WTC11 (cell line): ENCODE measurements at regions not wholly inside any gene's neighbourhood (a gene's known extent, or its start where the extent isn't known, plus 50 kb on each side); places are given as distances from the start of the nearest gene placed in this dataset.

Experiments used
- ATAC-seq: fragments of 200-7000 bp; cut with Tn5 transposase; 2 replicates; pipeline ENCODE4 v1.10.0; 2021; ENCODE audit warnings: mild to moderate bottlenecking, moderate library complexity
- CTCF ChIA-PET: fragments of 300-600 bp; sonication (Branson Sonifier 250); formaldehyde crosslinking; loops from one replicate; lab custom pipeline; 2021; ENCODE audit warnings: antibody characterized with exemption; lab: Charles Lee
- POLR2A ChIA-PET: fragments of 350-600 bp; sonication (Branson Sonifier 250); formaldehyde crosslinking; loops from one replicate; lab custom pipeline; 2021; ENCODE audit warnings: antibody characterized with exemption; lab: Charles Lee
- DNase-seq: peaks from one replicate; pipeline ENCODE4 v3.0.0; 2021; ENCODE audit warnings: low spot score
- H3K27ac Mint-ChIP-seq: 2 replicates; pipeline ENCODE4 v1.8.0; 2021; ENCODE audit warnings: mixed read lengths
- H3K27me3 Mint-ChIP-seq: 2 replicates; pipeline ENCODE4 v1.8.0; 2021; ENCODE audit warnings: low read depth, mild to moderate bottlenecking, moderate library complexity, mixed read lengths
- H3K36me3 Mint-ChIP-seq: 2 replicates; pipeline ENCODE4 v1.8.0; 2021; ENCODE audit warnings: mixed read lengths
- H3K4me1 Mint-ChIP-seq: 2 replicates; pipeline ENCODE4 v1.8.0; 2022; ENCODE audit warnings: mixed read lengths
- H3K4me3 Mint-ChIP-seq: 2 replicates; pipeline ENCODE4 v1.8.0; 2021; ENCODE audit warnings: mild to moderate bottlenecking, moderate library complexity, mixed read lengths
- H3K9me3 Mint-ChIP-seq: 2 replicates; pipeline ENCODE4 v1.8.0; 2021; ENCODE audit warnings: mixed read lengths
- ATF3 ChIP-seq: sonication (generic); formaldehyde crosslinking; conservative IDR thresholded peaks from 2 replicates; pipeline ENCODE4 v1.8.1; 2022; ENCODE audit warnings: mild to moderate bottlenecking, missing genetic modification reagents
- E2F1 ChIP-seq: sonication (generic); formaldehyde crosslinking; IDR thresholded peaks from 2 replicates; pipeline ENCODE4 v1.8.0; 2022; ENCODE audit warnings: mild to moderate bottlenecking, missing genetic modification reagents
- E2F4 ChIP-seq: sonication (generic); formaldehyde crosslinking; IDR thresholded peaks from 2 replicates; pipeline ENCODE4 v1.8.1; 2022; ENCODE audit warnings: low read depth, mild to moderate bottlenecking, moderate library complexity, missing genetic modification reagents, borderline replicate concordance
- ERG ChIP-seq: fragments of 250-450 bp; sonication (Bioruptor Pico); IDR thresholded peaks from 2 replicates; pipeline ENCODE4 v1.8.0; 2021; ENCODE audit warnings: mild to moderate bottlenecking
- FOXP1 ChIP-seq: sonication (generic); formaldehyde crosslinking; IDR thresholded peaks from 2 replicates; pipeline ENCODE4 v1.8.0; 2022; ENCODE audit warnings: missing genetic modification reagents, mild to moderate bottlenecking, moderate library complexity, borderline replicate concordance
- FOXP4 ChIP-seq: sonication (generic); formaldehyde crosslinking; IDR thresholded peaks from 2 replicates; pipeline ENCODE4 v1.8.0; 2022; ENCODE audit warnings: mild to moderate bottlenecking, missing genetic modification reagents
- IRF1 ChIP-seq: sonication (generic); formaldehyde crosslinking; IDR thresholded peaks from 2 replicates; pipeline ENCODE4 v1.8.0; 2023; ENCODE audit warnings: missing genetic modification reagents
- JUN ChIP-seq: sonication (generic); formaldehyde crosslinking; IDR thresholded peaks from 2 replicates; pipeline ENCODE4 v1.8.0; 2023; ENCODE audit warnings: mild to moderate bottlenecking, missing genetic modification reagents
- RORB ChIP-seq: fragments of 250-450 bp; sonication (Bioruptor Pico); IDR thresholded peaks from 2 replicates; pipeline ENCODE4 v1.9.0; 2021; ENCODE audit warnings: mild to moderate bottlenecking
- SMAD3 ChIP-seq: sonication (generic); formaldehyde crosslinking; IDR thresholded peaks from 2 replicates; pipeline ENCODE4 v1.8.0; 2022; ENCODE audit warnings: missing genetic modification reagents, mild to moderate bottlenecking, borderline replicate concordance
- SMAD4 ChIP-seq: sonication (generic); formaldehyde crosslinking; IDR thresholded peaks from 2 replicates; pipeline ENCODE4 v1.8.0; 2022; ENCODE audit warnings: mild to moderate bottlenecking, missing genetic modification reagents
- SP1 ChIP-seq: sonication (generic); formaldehyde crosslinking; conservative IDR thresholded peaks from 2 replicates; pipeline ENCODE4 v1.8.1; 2022; ENCODE audit warnings: missing genetic modification reagents
- ZNF263 ChIP-seq: sonication (generic); formaldehyde crosslinking; IDR thresholded peaks from 2 replicates; pipeline ENCODE4 v1.8.1; 2022; ENCODE audit warnings: low read depth, mild to moderate bottlenecking, moderate library complexity, missing genetic modification reagents
- ZNF671 ChIP-seq: fragments of 250-450 bp; sonication (Bioruptor Pico); IDR thresholded peaks from 2 replicates; pipeline ENCODE4 v1.8.0; 2021; ENCODE audit warnings: mild to moderate bottlenecking
- ZSCAN18 ChIP-seq: fragments of 250-450 bp; sonication (Bioruptor Pico); IDR thresholded peaks from 2 replicates; pipeline ENCODE4 v2.1.2; 2022; ENCODE audit warnings: mild to moderate bottlenecking, moderate library complexity

GRCh38 chr4:54794579-54794978 is 136.8 kb downstream of the KIT start:
- ChIA-PET CTCF (no interaction called here), POLR2A (no interaction called here)
- ATAC-seq (no peak), DNase-seq (no peak)
- H3K4me3 Mint-ChIP-seq: no peak overlapping the region
- H3K27ac Mint-ChIP-seq: no peak overlapping the region
- no peaks in the 10 kb centered on the region for H3K4me1 Mint-ChIP-seq
- H3K9me3 Mint-ChIP-seq: no peaks in the 10 kb centered on the region; the same call in 1 of the 2 replicates
- H3K36me3 Mint-ChIP-seq: no peaks in the 10 kb centered on the region
- no peaks in the 10 kb centered on the region; the same call in 1 of the 2 replicates for H3K27me3 Mint-ChIP-seq
- TF ChIP-seq E2F1 (CRISPR knock-in tag) (no peak), SMAD4 (CRISPR knock-in tag) (no peak), JUN (no peak), FOXP4 (CRISPR knock-in tag) (no peak), ZNF263 (CRISPR knock-in tag) (no peak), ATF3 (CRISPR knock-in tag) (no peak), ZSCAN18 (no peak), ERG (no peak), SMAD3 (CRISPR knock-in tag) (no peak), IRF1 (no peak), FOXP1 (CRISPR knock-in tag) (no peak), E2F4 (no peak), SP1 (CRISPR knock-in tag) (no peak)

GRCh38 chr4:54793856-54794422 is 136.2 kb downstream of the KIT start:
- POLR2A ChIA-PET: no interaction called here
- Mint-ChIP-seq H3K27ac (no peak overlapping the region), H3K27me3 (no peaks in the 10 kb centered on the region), H3K4me1 (no peaks in the 10 kb centered on the region), H3K36me3 (no peaks in the 10 kb centered on the region), H3K4me3 (no peak overlapping the region), H3K9me3 (no peaks in the 10 kb centered on the region; the same call in 1 of the 2 replicates)
- DNase-seq: no peak
- ATAC-seq: no peak
- CTCF ChIA-PET: interaction anchor here (1.0 kb wide), 1 partner anchor 177 kb away, joined by 3 read pairs; no protein-coding TSS in a partner anchor
- TF ChIP-seq RORB (no peak), FOXP1 (CRISPR knock-in tag) (no peak), ZNF671 (no peak)
